ENCODE measurements at regions not wholly inside any gene's neighbourhood (a gene's known extent, or its start where the extent isn't known, plus 50 kb on each side); places are given as distances from the start of the nearest gene placed in this dataset.

DNA sequence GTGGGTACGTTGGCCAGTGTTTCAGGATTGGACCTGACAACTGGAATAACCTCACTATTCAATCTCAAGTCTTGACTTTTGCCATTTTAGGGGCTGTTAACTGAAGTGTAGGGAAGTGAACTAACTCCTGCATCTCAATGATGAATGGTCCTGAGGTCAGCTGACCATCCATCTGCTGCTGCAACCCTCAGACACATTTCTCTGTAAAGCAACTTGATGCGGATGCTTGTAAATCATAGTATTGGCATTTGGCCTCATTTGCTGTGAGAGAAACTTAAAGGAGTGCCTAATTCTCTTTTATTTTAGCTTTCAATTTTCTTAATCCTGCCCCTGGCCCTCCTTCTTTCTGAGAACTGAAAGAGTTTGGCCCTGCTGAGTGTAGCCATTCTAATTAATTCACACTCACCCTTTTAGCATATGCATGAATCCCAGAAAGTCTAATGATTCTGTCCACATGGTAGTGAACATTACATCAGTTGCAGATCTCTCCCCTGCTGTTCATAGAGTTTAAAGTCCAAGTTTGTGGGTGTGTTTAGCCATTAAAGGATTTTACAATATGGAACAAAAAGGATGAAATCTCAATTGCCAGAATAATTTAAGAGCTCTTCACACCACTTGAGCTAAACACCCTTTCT is 1531.4 kb upstream of the SLC10A2 start:
- Histone ChIP-seq H3K4me3 (no peak overlapping the region), H3K27me3 (no peaks in the 10 kb centered on the region), H3K9me3 (no peaks in the 10 kb centered on the region), H3K36me3 (no peaks in the 10 kb centered on the region), H3K27ac (no peak overlapping the region), H3K4me1 (peaks cover 0 to 12% (median 0%) of the 10 kb centered on the region in 4 donors)
- TF ChIP-seq POLR2AphosphoS5 (IDR thresholded peaks at IDR 0.05) = no peak
- no peak for TF ChIP-seq POLR2A (IDR thresholded peaks at IDR 0.05)
- TF ChIP-seq EP300 (IDR thresholded peaks at IDR 0.05) = no peak
- DNase-seq = no peak
- 46 to 70% methylated on average over 2 of the region's 2 CpGs for WGBS, 2 donors
- intact Hi-C loops (cut with DNase I) = no loop called here

DNA sequence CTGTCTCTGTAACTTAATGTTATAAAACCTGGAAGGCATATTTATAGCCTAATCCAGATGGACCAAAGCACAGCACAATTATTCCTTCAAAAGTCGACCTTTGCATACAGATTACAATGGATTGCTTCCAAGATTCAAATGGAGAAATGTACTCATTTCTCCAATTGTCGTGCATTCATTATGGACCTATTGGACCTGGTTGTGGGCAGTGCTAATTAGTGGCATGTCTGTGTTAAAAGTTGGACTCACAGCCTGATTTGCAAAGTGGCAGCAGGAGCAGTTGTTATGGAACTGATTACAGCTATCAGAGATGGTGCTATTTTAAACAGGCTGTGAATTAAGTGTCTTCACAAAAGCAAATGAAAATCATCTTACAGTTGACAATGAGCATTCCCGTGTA is 1529.3 kb upstream of the SLC10A2 start:
- Histone ChIP-seq H3K4me3 (no peak overlapping the region), H3K27ac (no peak overlapping the region), H3K4me1 (peaks cover 0 to 22% (median 8%) of the 10 kb centered on the region in 4 donors), H3K27me3 (no peaks in the 10 kb centered on the region), H3K9me3 (no peaks in the 10 kb centered on the region), H3K36me3 (no peaks in the 10 kb centered on the region)
- intact Hi-C loops (cut with DNase I) = no loop called here
- DNase-seq = no peak
- TF ChIP-seq POLR2AphosphoS5 (IDR thresholded peaks at IDR 0.05) = no peak
- no peak for TF ChIP-seq POLR2A (IDR thresholded peaks at IDR 0.05)
- TF ChIP-seq EP300 (IDR thresholded peaks at IDR 0.05) = no peak
- TF ChIP-seq, protein P1, sequence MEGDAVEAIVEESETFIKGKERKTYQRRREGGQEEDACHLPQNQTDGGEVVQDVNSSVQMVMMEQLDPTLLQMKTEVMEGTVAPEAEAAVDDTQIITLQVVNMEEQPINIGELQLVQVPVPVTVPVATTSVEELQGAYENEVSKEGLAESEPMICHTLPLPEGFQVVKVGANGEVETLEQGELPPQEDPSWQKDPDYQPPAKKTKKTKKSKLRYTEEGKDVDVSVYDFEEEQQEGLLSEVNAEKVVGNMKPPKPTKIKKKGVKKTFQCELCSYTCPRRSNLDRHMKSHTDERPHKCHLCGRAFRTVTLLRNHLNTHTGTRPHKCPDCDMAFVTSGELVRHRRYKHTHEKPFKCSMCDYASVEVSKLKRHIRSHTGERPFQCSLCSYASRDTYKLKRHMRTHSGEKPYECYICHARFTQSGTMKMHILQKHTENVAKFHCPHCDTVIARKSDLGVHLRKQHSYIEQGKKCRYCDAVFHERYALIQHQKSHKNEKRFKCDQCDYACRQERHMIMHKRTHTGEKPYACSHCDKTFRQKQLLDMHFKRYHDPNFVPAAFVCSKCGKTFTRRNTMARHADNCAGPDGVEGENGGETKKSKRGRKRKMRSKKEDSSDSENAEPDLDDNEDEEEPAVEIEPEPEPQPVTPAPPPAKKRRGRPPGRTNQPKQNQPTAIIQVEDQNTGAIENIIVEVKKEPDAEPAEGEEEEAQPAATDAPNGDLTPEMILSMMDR (IDR thresholded peaks at IDR 0.05) = no peak
- WGBS, 2 donors = 51 to 78% methylated on average over 3 of the region's 3 CpGs

DNA sequence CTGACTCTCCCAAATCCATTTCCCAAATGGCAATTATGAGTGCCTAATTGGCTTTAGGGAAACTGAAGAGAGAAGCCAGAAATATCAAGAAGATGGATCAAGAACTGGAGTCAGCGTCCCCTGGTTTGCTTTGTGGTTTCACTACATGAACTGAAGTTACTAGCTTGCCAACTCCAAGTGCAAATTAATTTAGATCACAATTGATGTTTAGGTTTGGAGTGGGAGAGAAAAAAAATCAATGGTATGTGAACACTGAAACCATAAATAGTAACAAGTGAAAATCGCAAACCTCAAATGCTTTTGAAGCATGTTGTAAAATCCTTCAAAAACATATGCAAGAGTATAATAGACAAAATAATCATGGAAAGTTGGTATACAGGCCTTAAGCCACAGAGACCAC is 1528.6 kb upstream of the SLC10A2 start:
- intact Hi-C loops (cut with DNase I) = no loop called here
- Histone ChIP-seq H3K9me3 (no peaks in the 10 kb centered on the region), H3K27me3 (no peaks in the 10 kb centered on the region), H3K36me3 (no peaks in the 10 kb centered on the region), H3K4me3 (no peak overlapping the region), H3K27ac (no peak overlapping the region), H3K4me1 (peaks cover 0 to 22% (median 8%) of the 10 kb centered on the region in 4 donors)
- DNase-seq = no peak
- WGBS, 2 donors = 73 to 84% methylated on average over 2 of the region's 2 CpGs
- TF ChIP-seq POLR2A (IDR thresholded peaks at IDR 0.05) (no peak), EP300 (IDR thresholded peaks at IDR 0.05) (no peak), POLR2AphosphoS5 (IDR thresholded peaks at IDR 0.05) (no peak)
- TF ChIP-seq, protein P1 (IDR thresholded peaks at IDR 0.05) = no peak

DNA sequence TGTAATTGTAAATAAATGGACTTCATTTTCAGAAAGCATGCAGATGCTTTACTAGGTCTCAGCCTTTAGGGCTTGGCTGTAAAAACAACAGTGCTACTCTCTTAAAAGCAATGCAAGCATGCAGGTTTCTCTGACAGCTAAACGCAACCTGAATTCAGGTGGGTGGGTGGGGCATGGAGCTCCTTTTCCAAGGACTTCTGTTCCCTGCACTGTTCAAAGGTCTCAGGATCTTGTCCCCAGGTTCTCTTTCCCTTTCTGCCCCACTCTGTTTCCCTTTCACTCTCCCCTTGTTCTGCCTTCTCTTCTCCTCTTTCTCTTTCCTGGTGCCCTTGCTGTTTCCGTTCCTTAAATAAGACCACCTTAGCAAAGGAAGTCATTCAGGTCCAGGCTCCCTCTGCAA is 1527.5 kb upstream of the SLC10A2 start:
- TF ChIP-seq, protein P1 (IDR thresholded peaks at IDR 0.05) = no peak
- TF ChIP-seq POLR2A (IDR thresholded peaks at IDR 0.05) (no peak), POLR2AphosphoS5 (IDR thresholded peaks at IDR 0.05) (no peak), EP300 (IDR thresholded peaks at IDR 0.05) (no peak)
- intact Hi-C loops (cut with DNase I) = no loop called here
- no peak for DNase-seq
- H3K9me3 ChIP-seq = no peaks in the 10 kb centered on the region
- no peaks in the 10 kb centered on the region for H3K27me3 ChIP-seq
- peaks cover 0 to 22% (median 8%) of the 10 kb centered on the region in 4 donors for H3K4me1 ChIP-seq
- WGBS, 2 donors = 31 to 63% methylated on average over 2 of the region's 2 CpGs
- H3K36me3 ChIP-seq = no peaks in the 10 kb centered on the region
- H3K27ac ChIP-seq = no peak overlapping the region
- no peak overlapping the region for H3K4me3 ChIP-seq

DNA sequence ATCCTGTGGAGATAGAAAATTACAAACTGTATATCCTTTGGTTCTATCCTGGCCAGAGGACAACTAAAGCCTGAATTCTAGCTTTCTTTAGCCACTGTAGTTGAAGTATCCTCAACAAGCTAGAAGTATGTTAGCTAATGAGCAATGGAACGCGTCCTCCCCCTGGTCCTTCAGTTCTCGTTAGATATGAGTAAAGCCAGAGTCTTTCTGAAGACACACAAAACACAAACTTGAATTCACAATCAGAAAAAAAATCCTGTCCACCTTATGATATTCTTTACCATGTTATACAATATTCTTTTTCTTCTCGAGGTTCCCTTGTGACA is 1527.0 kb upstream of the SLC10A2 start:
- Histone ChIP-seq H3K27ac (no peak overlapping the region), H3K27me3 (no peaks in the 10 kb centered on the region), H3K36me3 (no peaks in the 10 kb centered on the region), H3K4me3 (no peak overlapping the region), H3K9me3 (no peaks in the 10 kb centered on the region), H3K4me1 (peaks cover 0 to 22% (median 8%) of the 10 kb centered on the region in 4 donors)
- WGBS, 2 donors = 77 to 89% methylated on average over 4 of the region's 4 CpGs
- DNase-seq = no peak
- intact Hi-C loops (cut with DNase I) = no loop called here
- TF ChIP-seq EP300 (IDR thresholded peaks at IDR 0.05) (no peak), POLR2AphosphoS5 (IDR thresholded peaks at IDR 0.05) (no peak), POLR2A (IDR thresholded peaks at IDR 0.05) (no peak)
- TF ChIP-seq, protein P1 (IDR thresholded peaks at IDR 0.05) = no peak
